Omental fat pad (tissue), 3 donors: ENCODE measurements at regions not wholly inside any gene's neighbourhood (a gene's known extent, or its start where the extent isn't known, plus 50 kb on each side); places are given as distances from the start of the nearest gene placed in this dataset.

Experiments used
- ATAC-seq: fragments of 150-250 bp; one replicate; pipeline ENCODE4 v1.9.1; 2016; ENCODE audit warnings: mild to moderate bottlenecking, moderate library complexity; ENCODE audit not compliant: low FRiP score
- DNase-seq: peaks from one replicate; pipeline ENCODE4 v3.0.0-alpha.2; 2019; ENCODE audit warnings: low spot score
- TF ChIP-seq, protein P1 (sequence below), 3 donors: fragments of 450-650 bp; IDR thresholded peaks; one replicate each; pipeline ENCODE4 v1.5.1; 2016 to 2017; ENCODE audit warnings: antibody characterized with exemption in 3 of 3, mild to moderate bottlenecking in 3 of 3, moderate library complexity in 2 of 3

DNA sequence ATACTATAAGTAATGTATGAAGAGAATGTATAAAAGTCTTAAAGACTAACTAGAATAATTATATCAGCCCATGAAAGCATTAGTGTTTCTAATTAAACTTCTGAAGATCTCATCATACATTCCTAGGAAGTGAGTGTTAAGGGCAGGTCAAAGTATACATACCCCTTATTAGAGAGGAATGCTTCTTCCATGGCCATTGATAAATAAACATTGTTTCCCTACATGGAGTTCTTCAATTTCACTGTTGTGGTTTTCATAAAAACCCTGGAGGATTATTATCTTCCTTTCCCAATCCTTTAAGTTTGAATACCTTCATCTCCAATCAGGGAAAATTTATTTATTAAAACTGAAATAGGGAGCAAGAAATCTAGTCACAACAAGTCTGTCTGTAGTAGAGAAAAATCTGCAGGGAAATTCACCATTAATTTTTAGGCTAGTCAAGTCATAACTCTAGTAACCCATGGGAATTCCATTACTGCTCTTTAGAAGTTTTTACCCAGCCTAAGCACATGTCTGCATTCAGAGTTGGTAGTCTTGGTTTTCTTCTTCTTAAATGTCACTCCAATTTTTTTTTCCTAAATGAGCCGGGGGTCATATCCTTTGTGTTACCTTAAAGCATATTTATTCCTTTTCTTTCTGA lies 147.0 kb downstream of the TNFSF18 start:
- TF ChIP-seq, protein P1, sequence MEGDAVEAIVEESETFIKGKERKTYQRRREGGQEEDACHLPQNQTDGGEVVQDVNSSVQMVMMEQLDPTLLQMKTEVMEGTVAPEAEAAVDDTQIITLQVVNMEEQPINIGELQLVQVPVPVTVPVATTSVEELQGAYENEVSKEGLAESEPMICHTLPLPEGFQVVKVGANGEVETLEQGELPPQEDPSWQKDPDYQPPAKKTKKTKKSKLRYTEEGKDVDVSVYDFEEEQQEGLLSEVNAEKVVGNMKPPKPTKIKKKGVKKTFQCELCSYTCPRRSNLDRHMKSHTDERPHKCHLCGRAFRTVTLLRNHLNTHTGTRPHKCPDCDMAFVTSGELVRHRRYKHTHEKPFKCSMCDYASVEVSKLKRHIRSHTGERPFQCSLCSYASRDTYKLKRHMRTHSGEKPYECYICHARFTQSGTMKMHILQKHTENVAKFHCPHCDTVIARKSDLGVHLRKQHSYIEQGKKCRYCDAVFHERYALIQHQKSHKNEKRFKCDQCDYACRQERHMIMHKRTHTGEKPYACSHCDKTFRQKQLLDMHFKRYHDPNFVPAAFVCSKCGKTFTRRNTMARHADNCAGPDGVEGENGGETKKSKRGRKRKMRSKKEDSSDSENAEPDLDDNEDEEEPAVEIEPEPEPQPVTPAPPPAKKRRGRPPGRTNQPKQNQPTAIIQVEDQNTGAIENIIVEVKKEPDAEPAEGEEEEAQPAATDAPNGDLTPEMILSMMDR (IDR thresholded peaks at IDR 0.05): no peak
- ATAC-seq: no peak
- no peak for DNase-seq

DNA sequence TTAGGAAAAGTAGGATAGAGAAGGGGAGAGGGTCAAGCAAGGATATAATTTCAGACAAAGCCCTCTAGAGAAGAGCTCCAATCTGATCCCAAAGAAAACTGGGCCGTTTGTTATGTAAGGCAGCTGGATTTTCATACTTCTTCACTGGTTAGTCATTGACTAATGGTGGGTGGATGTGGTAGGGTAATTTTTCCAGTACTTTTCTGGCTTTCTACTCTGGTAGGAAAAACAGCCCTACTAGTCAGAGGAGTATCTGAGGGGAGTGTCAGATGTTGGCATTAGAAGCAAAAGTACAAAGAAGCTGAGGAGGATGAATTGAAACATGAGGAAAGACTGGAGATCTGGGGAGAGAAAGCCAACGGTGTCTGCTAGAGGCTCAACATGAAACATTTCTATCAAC lies 145.3 kb downstream of the TNFSF18 start:
- peak; percentile 91 for ATAC-seq

DNA sequence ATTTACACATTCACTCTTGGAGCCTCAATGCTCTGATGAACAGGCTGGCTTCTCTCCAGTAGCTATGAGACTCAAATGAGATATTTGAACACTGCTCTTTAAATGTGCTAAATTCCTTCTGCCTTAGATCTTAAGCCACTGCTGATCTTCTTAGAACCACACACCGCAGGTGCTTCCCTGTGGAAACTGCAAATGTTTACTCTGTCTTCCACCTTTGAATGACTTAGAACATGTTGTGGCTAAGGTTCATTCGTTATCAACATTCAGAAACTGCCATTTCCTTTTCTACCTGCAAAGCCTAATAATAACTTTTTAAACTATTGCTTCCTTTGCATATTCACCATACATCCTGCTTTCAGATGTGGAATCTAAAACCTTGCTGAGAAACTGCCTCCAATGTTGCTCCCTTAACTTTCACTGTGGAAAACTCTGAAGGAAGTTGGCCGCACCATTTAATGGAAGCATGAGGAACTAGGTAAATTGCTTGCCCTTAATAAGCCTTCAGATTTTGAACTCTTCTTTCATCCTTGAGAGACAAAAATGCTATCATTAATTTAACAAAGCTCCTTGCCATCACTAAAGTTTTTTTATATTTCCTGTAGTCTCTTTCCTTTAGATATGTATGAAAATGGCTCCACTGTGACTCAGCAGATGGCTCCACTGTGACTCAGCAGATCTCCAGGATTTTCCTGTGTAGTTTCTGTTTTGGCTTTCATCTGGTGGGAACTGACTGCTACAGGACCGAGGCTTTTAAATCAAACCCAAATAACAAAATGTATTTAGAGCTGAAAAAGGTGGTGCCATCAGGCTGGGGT lies 143.8 kb downstream of the TNFSF18 start:
- no peak for DNase-seq
- TF ChIP-seq, protein P1 (IDR thresholded peaks at IDR 0.05): no peak
- ATAC-seq: no peak

More for the DNA sequence above, 145.3 kb downstream of the TNFSF18 start:
- DNase-seq: no peak
- TF ChIP-seq, protein P1 (IDR thresholded peaks at IDR 0.05): no peak

DNA sequence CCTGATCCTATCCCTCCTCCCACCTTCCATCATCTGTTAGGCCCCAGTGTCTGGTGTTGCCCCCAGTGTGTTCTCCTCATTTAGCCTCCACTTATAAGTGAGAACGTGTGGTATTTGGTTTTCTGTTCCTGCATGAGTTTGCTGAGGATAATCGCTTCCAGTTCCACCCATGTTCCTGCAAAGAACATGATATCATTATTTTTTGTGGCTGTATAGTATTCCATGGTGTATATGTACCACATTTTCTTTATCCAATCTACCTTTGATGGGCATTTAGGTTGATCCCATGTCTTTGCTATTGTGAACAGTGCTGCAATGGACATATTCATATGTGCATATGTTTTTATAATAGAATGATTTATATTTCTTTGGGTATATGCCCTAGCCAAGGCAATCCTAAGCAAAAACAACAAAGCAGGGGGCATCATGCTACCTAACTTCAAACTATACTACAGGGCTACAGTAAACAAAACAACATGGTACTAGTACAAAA lies 142.9 kb downstream of the TNFSF18 start:
- DNase-seq (no peak), ATAC-seq (no peak)
- TF ChIP-seq, protein P1 (IDR thresholded peaks at IDR 0.05): no peak

DNA sequence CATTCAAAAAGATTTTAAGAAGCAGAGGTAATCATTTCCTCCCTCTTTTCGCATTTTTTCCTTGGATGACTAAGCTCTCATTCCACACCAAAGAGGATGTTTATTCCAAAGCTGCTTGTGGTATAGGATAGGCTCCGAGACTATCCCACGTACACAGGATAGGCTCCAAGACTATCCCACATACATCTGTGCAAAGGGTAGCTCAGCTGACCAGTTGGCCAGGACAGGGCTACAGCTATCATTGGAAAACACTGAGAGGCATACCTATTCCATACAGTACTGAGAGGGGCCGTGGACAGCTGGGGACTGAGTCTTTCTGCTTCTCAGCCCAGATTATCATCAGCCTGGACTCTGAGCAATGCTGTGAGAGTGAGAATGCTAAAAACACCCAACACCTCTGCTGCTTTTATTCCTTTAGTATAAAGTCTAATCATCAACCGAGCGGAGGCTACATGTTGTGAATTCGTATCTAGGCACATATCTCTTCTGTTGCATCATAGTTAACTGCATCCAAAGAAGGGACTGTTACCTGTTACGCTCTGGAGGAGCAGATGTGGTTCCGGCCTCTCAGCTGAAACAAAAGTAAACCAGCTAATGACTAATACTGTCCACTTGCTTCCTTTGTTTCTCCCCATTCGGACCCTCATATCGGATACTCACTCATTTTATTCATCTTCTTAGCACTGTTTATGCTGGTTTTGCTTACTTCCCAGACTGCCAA lies 141.0 kb downstream of the TNFSF18 start:
- no peak for DNase-seq
- TF ChIP-seq, protein P1 (IDR thresholded peaks at IDR 0.05): no peak
- ATAC-seq: peak; percentile 55

DNA sequence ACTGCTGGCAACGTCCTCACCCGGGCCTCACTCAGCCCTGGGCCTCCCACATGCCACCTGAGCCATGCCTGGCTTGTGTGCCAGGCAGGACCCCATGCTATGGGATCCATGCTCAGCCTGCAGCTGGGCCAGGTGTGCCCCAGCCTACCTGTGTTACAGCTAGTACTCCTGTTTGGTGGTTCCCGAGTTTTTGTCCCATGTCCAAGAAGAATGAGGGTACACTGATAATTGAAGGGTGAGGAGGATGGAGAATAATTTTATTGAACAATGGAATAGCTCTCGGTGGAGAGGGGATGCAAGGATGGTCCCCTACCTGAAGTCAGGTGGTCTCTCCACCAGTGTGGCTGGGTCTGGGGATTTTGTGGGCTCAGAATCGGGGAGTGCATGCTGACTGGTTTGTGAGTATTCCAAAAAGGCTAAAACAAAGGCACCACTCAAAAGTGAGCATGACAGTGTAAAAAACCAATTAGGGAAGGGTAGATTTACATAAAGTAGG lies 137.9 kb downstream of the TNFSF18 start:
- DNase-seq: no peak
- TF ChIP-seq, protein P1 (IDR thresholded peaks at IDR 0.05): no peak
- no peak for ATAC-seq
